PC-3 (cell line): ENCODE measurements at regions not wholly inside any gene's neighbourhood (a gene's known extent, or its start where the extent isn't known, plus 50 kb on each side); places are given as distances from the start of the nearest gene placed in this dataset.
"Not testable (repeated sequence)": the region's sequence is repeated elsewhere in the genome, so short reads cannot be mapped to it uniquely, and the experiment has no call there.

ENCODE experiments used
- ATAC-seq: fragments of 200-7000 bp; cut with Tn5 transposase; 2 replicates; pipeline ENCODE4 v1.9.1; 2020; ENCODE audit warnings: mild to moderate bottlenecking, moderate library complexity
- BruUV-seq: library from RNA; stranded (reverse); fragments of 400-500 nt; replicated peaks from 2 replicates; lab custom pipeline; 2021; lab: Mats Ljungman, UMichigan
- CTCF ChIA-PET: fragments of 300-600 bp; sonication (Branson Sonifier 250); formaldehyde crosslinking; loops from one replicate; lab custom pipeline; 2022; ENCODE audit warnings: antibody characterized with exemption; lab: Charles Lee
- POLR2A ChIA-PET: fragments of 300-600 bp; sonication (Branson Sonifier 250); formaldehyde crosslinking; loops from one replicate; lab custom pipeline; 2022; ENCODE audit warnings: antibody characterized with exemption; ENCODE audit not compliant: unreplicated experiment; lab: Charles Lee
- DNase-seq: peaks from one replicate; pipeline ENCODE4 v3.0.0-alpha.2; 2015
- H2AFZ ChIP-seq: fragments of 300-600 bp; sonication (generic); 2 replicates; pipeline ENCODE4 v1.6.0; 2016; ENCODE audit warnings: antibody characterized with exemption, low read length
- H3F3A ChIP-seq: fragments of 300-600 bp; sonication (generic); one replicate; pipeline ENCODE4 v1.6.0; 2017; ENCODE audit warnings: antibody characterized with exemption, low read length, control low read depth, mild to moderate bottlenecking; ENCODE audit not compliant: unreplicated experiment
- H3K27ac ChIP-seq: fragments of 300-600 bp; sonication (generic); 2 replicates; pipeline ENCODE4 v1.5.1; 2016; ENCODE audit warnings: mild to moderate bottlenecking, low read length
- H3K27me3 ChIP-seq: fragments of 300-600 bp; sonication (generic); 2 replicates; pipeline ENCODE4 v1.6.1; 2016; ENCODE audit warnings: low read length, mixed read lengths
- H3K36me3 ChIP-seq: fragments of 300-600 bp; sonication (generic); 2 replicates; pipeline ENCODE4 v1.6.1; 2016; ENCODE audit warnings: low read depth, mixed run types, low read length, mixed read lengths
- H3K4me1 ChIP-seq: fragments of 300-600 bp; sonication (generic); 2 replicates; pipeline ENCODE4 v1.5.1; 2016; ENCODE audit warnings: low read length; ENCODE audit not compliant: insufficient read depth
- H3K4me2 ChIP-seq: fragments of 300-600 bp; sonication (generic); 2 replicates; pipeline ENCODE4 v1.6.0; 2016; ENCODE audit warnings: low read length
- H3K4me3 ChIP-seq: fragments of 300-600 bp; sonication (generic); 2 replicates; pipeline ENCODE4 v1.5.1; 2016; ENCODE audit warnings: mild to moderate bottlenecking, low read length, mixed read lengths
- H3K79me2 ChIP-seq: fragments of 300-600 bp; sonication (generic); 2 replicates; pipeline ENCODE4 v1.6.1; 2017; ENCODE audit warnings: low read length, mixed read lengths
- H3K9ac ChIP-seq: fragments of 300-600 bp; sonication (generic); 2 replicates; pipeline ENCODE4 v1.6.0; 2016; ENCODE audit warnings: mild to moderate bottlenecking, low read length
- H3K9me2 ChIP-seq: fragments of 300-600 bp; sonication (generic); replicated peaks from 2 replicates; pipeline ENCODE4 v1.6.1; 2016; ENCODE audit warnings: mixed run types, low read length, mixed read lengths
- H3K9me3 ChIP-seq: fragments of 300-600 bp; sonication (generic); 2 replicates; pipeline ENCODE4 v1.6.1; 2016; ENCODE audit warnings: low read length, mixed read lengths
- H4K20me1 ChIP-seq: fragments of 300-600 bp; sonication (generic); 2 replicates; pipeline ENCODE4 v1.6.1; 2016; ENCODE audit warnings: low read length, mixed read lengths
- CTCF ChIP-seq: fragments of 300-600 bp; sonication (generic); conservative IDR thresholded peaks from 2 replicates; pipeline ENCODE4 v1.5.1; 2017; ENCODE audit warnings: antibody characterized with exemption, low read depth, mild to moderate bottlenecking, low read length
- EZH2 ChIP-seq: fragments of 300-600 bp; sonication (generic); IDR thresholded peaks from one replicate; pipeline ENCODE4 v1.6.1; 2017; ENCODE audit warnings: antibody characterized with exemption, mild to moderate bottlenecking, low read length; ENCODE audit not compliant: unreplicated experiment
- EZH2phosphoT487 ChIP-seq: fragments of 300-600 bp; sonication (generic); IDR thresholded peaks from 2 replicates; pipeline ENCODE4 v1.6.1; 2018; ENCODE audit warnings: mild to moderate bottlenecking, antibody characterized with exemption, low read length, borderline replicate concordance
- intact Hi-C: fragments of 100-400 bp; cut with micrococcal nuclease; formaldehyde crosslinking; loops from 2 replicates; pipeline ENCODE4 v1.9.0; 2023

GRCh38 chr12:131631230-131631629, 79.7 kb upstream of the SFSWAP start:
- no peaks in the 10 kb centered on the region for H3K9me3 ChIP-seq
- H3F3A ChIP-seq = no peaks in the 10 kb centered on the region
- POLR2A ChIA-PET = no interaction called here
- H3K36me3 ChIP-seq = no peaks in the 10 kb centered on the region
- H3K9me2 ChIP-seq = no peaks in the 10 kb centered on the region
- no peak overlapping the region for H3K4me3 ChIP-seq
- H3K9ac ChIP-seq = no peak overlapping the region
- 0 out of 2 replicates have a peak, but pooled peaks cover 4% of the 10 kb centered on the region for H3K4me1 ChIP-seq
- no peaks in the 10 kb centered on the region for H3K79me2 ChIP-seq
- no peak overlapping the region for H3K4me2 ChIP-seq
- no peak for ATAC-seq
- intact Hi-C loops = loop anchor here (5.0 kb wide), 1 partner anchor 299 kb away; no protein-coding TSS in a partner anchor
- no TSS peak for BruUV-seq
- H4K20me1 ChIP-seq = no peaks in the 10 kb centered on the region
- CTCF ChIA-PET = no interaction called here
- peaks cover 55% of the 10 kb centered on the region for H3K27me3 ChIP-seq
- no peak for TF ChIP-seq EZH2phosphoT487
- no peak for TF ChIP-seq EZH2
- TF ChIP-seq CTCF = no peak
- DNase-seq = no peak
- H2AFZ ChIP-seq = no peak overlapping the region
- H3K27ac ChIP-seq = no peak overlapping the region

- H3K79me2 ChIP-seq, H3K27ac ChIP-seq, H3K4me2 ChIP-seq, H3K9me3 ChIP-seq, H3K9ac ChIP-seq, BruUV-seq, POLR2A ChIA-PET, H4K20me1 ChIP-seq, H3K4me1 ChIP-seq, H3K4me3 ChIP-seq, DNase-seq, H3F3A ChIP-seq, H2AFZ ChIP-seq, ATAC-seq, H3K36me3 ChIP-seq, CTCF ChIA-PET, H3K9me2 ChIP-seq: not testable (repeated sequence)
- H3K27me3 ChIP-seq = peaks cover 60% of the 10 kb centered on the region
- intact Hi-C loops = loop anchor here (5.0 kb wide), 1 partner anchor 300 kb away; no protein-coding TSS in a partner anchor
Observed at GRCh38 chr12:131631889-131632651, 78.8 kb upstream of the SFSWAP start.

GRCh38 chr12:131632652-131633023, 78.3 kb upstream of the SFSWAP start:
- intact Hi-C loops = loop anchor here (5.0 kb wide), 1 partner anchor 300 kb away; no protein-coding TSS in a partner anchor
- CTCF ChIA-PET = not testable (repeated sequence)

GRCh38 chr12:131633610-131634009, 77.3 kb upstream of the SFSWAP start:
- H3K79me2 ChIP-seq, ATAC-seq, H3K9ac ChIP-seq, H3K4me2 ChIP-seq, POLR2A ChIA-PET, H2AFZ ChIP-seq, H3K27ac ChIP-seq, H3K4me1 ChIP-seq, CTCF ChIA-PET, H3K36me3 ChIP-seq, H3K4me3 ChIP-seq, H3K9me3 ChIP-seq, H3F3A ChIP-seq, BruUV-seq, DNase-seq, H3K9me2 ChIP-seq, H4K20me1 ChIP-seq: not testable (repeated sequence)
- peaks cover 67% of the 10 kb centered on the region for H3K27me3 ChIP-seq
- intact Hi-C loops = loop anchor here (5.0 kb wide), 1 partner anchor 301 kb away; no protein-coding TSS in a partner anchor

More at GRCh38 chr12:131632652-131633023, 78.3 kb upstream of the SFSWAP start:
- H3K36me3 ChIP-seq, H3F3A ChIP-seq, H3K4me3 ChIP-seq, H3K27ac ChIP-seq, H2AFZ ChIP-seq, H3K9me2 ChIP-seq, H3K4me2 ChIP-seq, H3K9me3 ChIP-seq, H4K20me1 ChIP-seq, BruUV-seq, H3K79me2 ChIP-seq, H3K4me1 ChIP-seq, H3K9ac ChIP-seq, ATAC-seq, DNase-seq, POLR2A ChIA-PET: not testable (repeated sequence)
- peaks cover 66% of the 10 kb centered on the region for H3K27me3 ChIP-seq
